GM23248 (cell line): ENCODE measurements at regions not wholly inside any gene's neighbourhood (a gene's known extent, or its start where the extent isn't known, plus 50 kb on each side); places are given as distances from the start of the nearest gene placed in this dataset.

Experiments used
- EZH2 ChIP-seq: fragments of 200-600 bp; sonication (generic); IDR thresholded peaks from 2 replicates; pipeline ENCODE4 v1.6.1; 2018; ENCODE audit warnings: antibody characterized with exemption, mild to moderate bottlenecking; ENCODE audit not compliant: insufficient read depth, poor library complexity, severe bottlenecking
- EZH2phosphoT487 ChIP-seq: fragments of 200-600 bp; sonication (generic); IDR thresholded peaks from 2 replicates; pipeline ENCODE4 v1.6.1; 2018; ENCODE audit warnings: antibody characterized with exemption, moderate library complexity, mild to moderate bottlenecking, low read depth; ENCODE audit not compliant: insufficient read depth

DNA sequence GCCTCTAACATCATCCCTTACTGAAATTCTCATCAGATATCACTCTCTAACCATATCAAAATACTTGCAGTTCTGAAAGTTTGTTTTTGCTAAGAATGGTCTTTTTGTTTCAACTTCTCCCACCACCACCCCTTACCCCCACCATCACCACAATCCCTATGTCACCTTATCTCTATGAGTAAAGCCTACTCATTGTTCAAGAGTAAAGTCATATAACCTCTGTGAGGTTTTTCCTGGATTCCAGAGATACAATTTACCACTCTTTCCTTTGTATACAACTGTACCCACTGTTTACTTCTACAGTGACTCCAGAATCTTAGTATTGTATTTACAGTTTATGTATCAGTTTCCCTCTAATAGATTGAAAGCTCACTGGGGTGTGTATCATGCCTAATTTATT lies 158.0 kb upstream of the PCDH10 start:
- no peak for TF ChIP-seq EZH2
- no peak for TF ChIP-seq EZH2phosphoT487
